ENCODE measurements at regions not wholly inside any gene's neighbourhood (a gene's known extent, or its start where the extent isn't known, plus 50 kb on each side); places are given as distances from the start of the nearest gene placed in this dataset.

DNA sequence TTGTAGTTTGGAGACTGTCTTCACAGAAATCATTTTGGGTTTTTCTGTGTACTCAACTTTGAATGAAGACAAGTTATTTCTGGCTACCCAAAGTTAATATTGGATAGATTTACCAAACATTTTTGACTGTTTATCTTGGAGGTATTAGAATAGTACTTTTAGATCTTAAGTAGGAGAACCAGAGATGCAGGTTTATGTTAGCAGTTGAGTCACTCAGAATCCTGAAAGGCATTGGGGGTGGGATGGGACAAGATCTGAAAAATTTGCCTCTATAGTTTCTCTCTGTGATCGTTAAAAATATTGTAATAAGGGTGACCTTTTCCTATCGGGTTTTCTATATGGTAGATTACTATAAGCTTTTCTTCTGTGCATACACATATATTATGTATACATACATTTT lies 112.3 kb downstream of the TTC6 start:
- TF ChIP-seq CTCF (IDR thresholded peaks at IDR 0.05; ENCODE audit: insufficient read depth, low read length, poor library complexity, severe bottlenecking), result no peak
- no peak for TF ChIP-seq EZH2phosphoT487 (conservative IDR thresholded peaks at IDR 0.05; ENCODE audit: low read length)
